ENCODE measurements at regions not wholly inside any gene's neighbourhood (a gene's known extent, or its start where the extent isn't known, plus 50 kb on each side); places are given as distances from the start of the nearest gene placed in this dataset.

- Histone ChIP-seq H2AFZ (ENCODE audit: low read length) (no peak overlapping the region), H3K18ac (ENCODE audit: insufficient read length, low read depth, low read length) (no peak overlapping the region), H3K27me3 (ENCODE audit: insufficient read depth, low read length) (no peaks in the 10 kb centered on the region; the same call in 1 of the 2 replicates), H2BK12ac (ENCODE audit: insufficient read length, low read depth, low read length) (no peak overlapping the region), H3K9ac (ENCODE audit: extremely low read depth, insufficient read length, low read length) (no peak overlapping the region), H3K56ac (ENCODE audit: insufficient read length, low read depth, low read length) (no peak overlapping the region), H3K14ac (ENCODE audit: insufficient read depth, low read length) (no peak overlapping the region), H3T11ph (ENCODE audit: low read length) (no peak overlapping the region), H3K79me1 (ENCODE audit: insufficient read depth, low read depth, low read length, poor library complexity, severe bottlenecking) (no peaks in the 10 kb centered on the region), H3K4me2 (ENCODE audit: insufficient read depth, insufficient read length, low read length) (no peak overlapping the region), H3K27ac (ENCODE audit: insufficient read length, low read depth, low read length) (no peak overlapping the region), H3K23ac (ENCODE audit: insufficient read length, low read depth, low read length) (no peak overlapping the region), H3K79me2 (ENCODE audit: insufficient read depth, low read length) (no peaks in the 10 kb centered on the region), H2BK15ac (ENCODE audit: low read depth, low read length) (no peak overlapping the region), H4K8ac (replicated peaks; ENCODE audit: insufficient read length, low read depth, low read length) (no peak overlapping the region), H3K9me3 (ENCODE audit: control insufficient read depth, low read depth, low read length) (no peaks in the 10 kb centered on the region), H4K5ac (ENCODE audit: insufficient read length, low read depth, low read length) (no peak overlapping the region), H3K4ac (ENCODE audit: low read depth, low read length) (no peak overlapping the region), H2AK5ac (ENCODE audit: insufficient read length, low read length) (no peak overlapping the region), H3K23me2 (ENCODE audit: insufficient read length, low read depth, low read length, poor library complexity, severe bottlenecking) (no peaks in the 10 kb centered on the region), H2BK5ac (ENCODE audit: insufficient read length, low read length) (no peak overlapping the region), H2BK20ac (ENCODE audit: low read depth, low read length, poor library complexity, severe bottlenecking) (no peak overlapping the region), H2BK120ac (ENCODE audit: low read depth, low read length, poor library complexity, severe bottlenecking) (no peak overlapping the region), H4K20me1 (ENCODE audit: control insufficient read depth, insufficient read depth, insufficient read length) (no peaks in the 10 kb centered on the region), H3K4me1 (ENCODE audit: insufficient read depth, low read length) (no peaks in the 10 kb centered on the region), H4K91ac (ENCODE audit: insufficient read length, low read depth, low read length) (no peak overlapping the region)
- Mint-ChIP-seq H3K4me3 (no peak overlapping the region), H3K27me3 (ENCODE audit: low read depth) (no peaks in the 10 kb centered on the region), H3K9me3 (peaks cover 11 to 12% of the 10 kb centered on the region in 2 experiments), H3K4me1 (no peaks in the 10 kb centered on the region; a peak in 1 of 4 replicates), H3K36me3 (ENCODE audit: insufficient read depth in 1 of 3, low read depth in 3 of 3) (peaks cover 3 to 19% (median 3%) of the 10 kb centered on the region in 3 experiments; a peak in 5 of 7 replicates), H3K27ac (no peak overlapping the region)
- no peak for TF ChIP-seq CTCF (conservative IDR thresholded peaks at IDR 0.05)
- DNase-seq = no peak
- WGBS (ENCODE audit: extremely low coverage, insufficient read length, low lambda C conversion rate) = no CpG with 5 or more reads among the region's 1 CpG
Observed at GRCh38 chr1:87219141-87219540, 109.5 kb upstream of the LMO4 start.
